GM23248 (cell line): ENCODE measurements at regions not wholly inside any gene's neighbourhood (a gene's known extent, or its start where the extent isn't known, plus 50 kb on each side); places are given as distances from the start of the nearest gene placed in this dataset.

ENCODE experiments used
- DNase-seq: peaks from one replicate; pipeline ENCODE4 v3.0.0-alpha.2; 2015
- H2AFZ ChIP-seq: fragments of 200-600 bp; sonication (generic); 2 replicates; pipeline ENCODE4 v1.6.1; 2016; ENCODE audit warnings: antibody characterized with exemption
- H3F3A ChIP-seq: fragments of 200-600 bp; sonication (generic); 2 replicates; pipeline ENCODE4 v1.6.1; 2016; ENCODE audit warnings: mild to moderate bottlenecking, antibody characterized with exemption, mixed run types; ENCODE audit not compliant: insufficient read depth
- H3K27ac ChIP-seq: fragments of 200-600 bp; sonication (generic); 2 replicates; pipeline ENCODE4 v1.5.1; 2016; ENCODE audit warnings: mild to moderate bottlenecking
- H3K27me3 ChIP-seq: fragments of 200-600 bp; sonication (generic); replicated peaks from 2 replicates; pipeline ENCODE4 v1.6.1; 2016; ENCODE audit warnings: mild to moderate bottlenecking; ENCODE audit not compliant: insufficient read depth
- H3K36me3 ChIP-seq: fragments of 200-600 bp; sonication (generic); 2 replicates; pipeline ENCODE4 v1.6.1; 2016; ENCODE audit warnings: low read depth, mild to moderate bottlenecking
- H3K4me1 ChIP-seq: fragments of 200-600 bp; sonication (generic); 2 replicates; pipeline ENCODE4 v1.6.1; 2016; ENCODE audit warnings: mild to moderate bottlenecking; ENCODE audit not compliant: insufficient read depth
- H3K4me2 ChIP-seq: fragments of 200-600 bp; sonication (generic); one replicate; pipeline ENCODE4 v1.6.1; 2016; ENCODE audit warnings: mild to moderate bottlenecking; ENCODE audit not compliant: unreplicated experiment
- H3K4me3 ChIP-seq: fragments of 200-600 bp; sonication (generic); 2 replicates; pipeline ENCODE4 v1.5.1; 2016; ENCODE audit warnings: mild to moderate bottlenecking
- H3K79me2 ChIP-seq: fragments of 200-600 bp; sonication (generic); 2 replicates; pipeline ENCODE4 v1.6.1; 2016; ENCODE audit warnings: mild to moderate bottlenecking; ENCODE audit not compliant: insufficient read depth
- H3K9ac ChIP-seq: fragments of 200-600 bp; sonication (generic); 2 replicates; pipeline ENCODE4 v1.6.1; 2016; ENCODE audit warnings: mild to moderate bottlenecking
- H3K9me2 ChIP-seq: fragments of 200-600 bp; sonication (generic); 2 replicates; pipeline ENCODE4 v1.6.1; 2016; ENCODE audit warnings: mixed run types, mild to moderate bottlenecking, moderate library complexity; ENCODE audit not compliant: insufficient read depth
- H3K9me3 ChIP-seq: fragments of 200-600 bp; sonication (generic); one replicate; pipeline ENCODE4 v1.6.1; 2017; ENCODE audit warnings: low read depth
- H4K20me1 ChIP-seq: fragments of 200-600 bp; sonication (generic); 2 replicates; pipeline ENCODE4 v1.6.0; 2016; ENCODE audit not compliant: insufficient read depth
- EZH2 ChIP-seq: fragments of 200-600 bp; sonication (generic); IDR thresholded peaks from 2 replicates; pipeline ENCODE4 v1.6.1; 2018; ENCODE audit warnings: antibody characterized with exemption, mild to moderate bottlenecking; ENCODE audit not compliant: insufficient read depth, poor library complexity, severe bottlenecking
- EZH2phosphoT487 ChIP-seq: fragments of 200-600 bp; sonication (generic); IDR thresholded peaks from 2 replicates; pipeline ENCODE4 v1.6.1; 2018; ENCODE audit warnings: antibody characterized with exemption, moderate library complexity, mild to moderate bottlenecking, low read depth; ENCODE audit not compliant: insufficient read depth
- WGBS, 2 experiments: methylation state at CpG; one replicate each; pipeline ENCODE4 v1.1.6; 2015 to 2017; ENCODE audit warnings: low lambda C conversion rate in 2 of 2, low coverage in 1 of 2; ENCODE audit errors: missing lambda C conversion rate in 2 of 2; 5-methylcytosine and 5-hydroxymethylcytosine counted together
- in situ Hi-C: fragments of 300-500 bp; cut with MboI; formaldehyde crosslinking; loops from 2 replicates; pipeline ENCODE4 v1.15.0; 2020

DNA sequence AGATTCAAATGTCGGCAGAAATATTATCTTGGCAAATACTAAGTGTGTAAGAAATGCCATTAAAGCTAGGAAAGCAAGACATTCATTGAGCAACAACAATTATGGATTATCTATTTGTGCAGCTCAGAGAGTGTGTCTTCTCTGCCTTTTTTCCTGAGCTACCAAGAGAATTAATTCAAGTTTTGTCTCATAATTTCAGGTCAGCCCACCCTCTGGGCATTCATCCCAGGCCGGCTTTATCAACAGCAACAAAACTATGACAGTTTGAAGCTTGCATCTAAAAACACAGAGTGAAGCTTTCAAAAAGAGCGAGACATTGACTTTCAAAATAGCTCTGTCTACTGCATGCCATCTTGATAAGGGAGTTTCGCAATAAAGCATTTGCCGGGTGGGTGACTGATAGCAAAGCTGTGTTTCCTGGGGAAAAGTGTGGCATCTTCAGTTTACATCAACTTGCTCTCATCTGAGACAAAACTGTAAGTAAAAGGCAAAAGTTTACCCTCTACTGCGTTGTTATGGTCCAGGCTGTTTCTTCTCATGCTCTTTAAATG is 182.4 kb downstream of the IRX1 start:
- Histone ChIP-seq H3K4me2 (no peak overlapping the region), H3K27ac (no peak overlapping the region), H3K9me2 (no peaks in the 10 kb centered on the region), H3K27me3 (no peaks in the 10 kb centered on the region), H3K4me1 (no peaks in the 10 kb centered on the region), H3F3A (no peaks in the 10 kb centered on the region), H3K36me3 (no peaks in the 10 kb centered on the region), H3K4me3 (no peak overlapping the region), H3K9ac (no peak overlapping the region), H4K20me1 (no peaks in the 10 kb centered on the region), H3K9me3 (no peaks in the 10 kb centered on the region), H3K79me2 (no peaks in the 10 kb centered on the region), H2AFZ (no peak overlapping the region)
- 45 to 47% methylated on average over 6 of the region's 6 CpGs for WGBS, 2 experiments
- in situ Hi-C loops = no loop called here
- no peak for DNase-seq
- TF ChIP-seq EZH2phosphoT487 (no peak), EZH2 (no peak)

DNA sequence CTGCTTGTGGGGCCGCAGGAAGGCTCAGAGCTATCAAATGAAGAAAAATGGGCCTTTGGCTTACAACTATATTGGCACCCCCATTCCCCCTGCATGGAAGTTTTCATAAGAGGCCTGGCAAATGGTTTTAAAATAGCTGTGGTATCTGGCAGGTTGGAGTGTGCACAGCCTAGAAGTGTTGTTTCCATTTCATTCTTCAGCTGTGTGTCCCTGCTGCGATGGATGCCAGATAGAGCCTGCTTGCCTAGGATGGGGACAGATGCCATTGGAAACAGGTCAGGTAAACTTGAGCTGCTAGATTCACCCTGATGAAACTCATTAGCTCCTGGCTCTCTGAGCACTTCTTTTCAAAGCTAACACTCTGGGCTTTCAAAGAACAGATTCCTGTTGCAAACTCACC is 183.3 kb downstream of the IRX1 start:
- TF ChIP-seq EZH2phosphoT487 = no peak
- TF ChIP-seq EZH2 = no peak
- DNase-seq = no peak
- Histone ChIP-seq H3K9ac (no peak overlapping the region), H3K79me2 (no peaks in the 10 kb centered on the region), H3K36me3 (no peaks in the 10 kb centered on the region), H3K27me3 (no peaks in the 10 kb centered on the region), H4K20me1 (no peaks in the 10 kb centered on the region), H3K4me2 (no peak overlapping the region), H3K9me2 (no peaks in the 10 kb centered on the region), H3F3A (no peaks in the 10 kb centered on the region), H3K4me3 (no peak overlapping the region), H3K9me3 (no peaks in the 10 kb centered on the region), H3K4me1 (no peaks in the 10 kb centered on the region), H2AFZ (no peak overlapping the region), H3K27ac (no peak overlapping the region)
- in situ Hi-C loops = no loop called here
- 68 to 84% methylated on average over 2 of the region's 2 CpGs for WGBS, 2 experiments

DNA sequence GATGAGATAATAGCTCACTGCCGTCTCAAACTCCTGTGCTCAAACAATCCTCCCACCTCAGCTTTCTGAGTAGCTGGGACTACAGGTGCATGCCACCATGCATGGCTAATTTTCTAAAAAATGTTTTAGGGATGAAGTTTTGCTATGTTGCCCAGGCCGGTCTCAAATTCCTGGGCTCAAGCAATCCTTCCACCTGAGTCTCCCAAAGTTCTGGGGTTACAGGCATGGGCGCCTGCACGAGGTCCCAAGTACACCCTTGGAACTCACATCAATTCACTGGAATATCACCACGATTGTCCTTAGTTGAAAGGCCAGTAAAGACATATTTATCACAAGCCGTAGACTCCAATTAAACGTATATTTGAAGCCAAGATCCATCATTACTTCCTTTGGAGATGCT is 184.6 kb downstream of the IRX1 start:
- Histone ChIP-seq H2AFZ (no peak overlapping the region), H3K4me3 (no peak overlapping the region), H3K36me3 (no peaks in the 10 kb centered on the region), H3K4me1 (no peaks in the 10 kb centered on the region), H3K9me2 (no peaks in the 10 kb centered on the region), H4K20me1 (no peaks in the 10 kb centered on the region), H3K79me2 (no peaks in the 10 kb centered on the region), H3K9ac (no peak overlapping the region), H3K27ac (no peak overlapping the region), H3K9me3 (no peaks in the 10 kb centered on the region), H3K4me2 (no peak overlapping the region), H3K27me3 (no peaks in the 10 kb centered on the region), H3F3A (no peaks in the 10 kb centered on the region)
- no peak for DNase-seq
- in situ Hi-C loops = no loop called here
- TF ChIP-seq EZH2phosphoT487 (no peak), EZH2 (no peak)
- WGBS, 2 experiments = 31 to 35% methylated on average over 6 to 7 of the region's 7 CpGs

DNA sequence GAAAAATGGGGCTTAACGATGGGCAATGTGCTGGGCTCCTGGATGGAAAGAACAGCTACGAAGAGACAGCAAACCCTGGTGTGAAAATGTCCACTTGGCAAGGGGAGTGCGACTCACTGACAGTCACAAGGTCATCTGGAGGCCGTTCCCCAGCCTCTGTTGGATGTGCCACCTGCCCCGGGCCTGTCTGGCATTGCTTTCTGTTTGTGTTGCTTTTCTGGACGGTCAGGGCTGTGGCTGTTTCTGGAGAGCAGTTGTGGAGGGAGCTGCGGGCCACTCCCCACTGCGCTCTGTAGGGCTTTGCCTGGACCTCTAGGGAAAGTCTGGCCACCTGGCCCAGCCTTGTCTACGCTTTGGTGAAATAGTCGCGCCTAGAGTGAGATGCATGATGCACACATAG is 185.3 kb downstream of the IRX1 start:
- Histone ChIP-seq H3K4me2 (no peak overlapping the region), H4K20me1 (no peaks in the 10 kb centered on the region), H3K79me2 (no peaks in the 10 kb centered on the region), H3K27ac (no peak overlapping the region), H3K27me3 (no peaks in the 10 kb centered on the region), H3K36me3 (no peaks in the 10 kb centered on the region), H3K9me3 (no peaks in the 10 kb centered on the region), H3K9me2 (no peaks in the 10 kb centered on the region), H3K9ac (no peak overlapping the region), H3K4me3 (no peak overlapping the region), H3F3A (no peaks in the 10 kb centered on the region), H3K4me1 (no peaks in the 10 kb centered on the region), H2AFZ (no peak overlapping the region)
- TF ChIP-seq EZH2phosphoT487 = no peak
- TF ChIP-seq EZH2 = no peak
- no peak for DNase-seq
- in situ Hi-C loops = no loop called here
- WGBS, 2 experiments = 46 to 60% methylated on average over 11 of the region's 11 CpGs

DNA sequence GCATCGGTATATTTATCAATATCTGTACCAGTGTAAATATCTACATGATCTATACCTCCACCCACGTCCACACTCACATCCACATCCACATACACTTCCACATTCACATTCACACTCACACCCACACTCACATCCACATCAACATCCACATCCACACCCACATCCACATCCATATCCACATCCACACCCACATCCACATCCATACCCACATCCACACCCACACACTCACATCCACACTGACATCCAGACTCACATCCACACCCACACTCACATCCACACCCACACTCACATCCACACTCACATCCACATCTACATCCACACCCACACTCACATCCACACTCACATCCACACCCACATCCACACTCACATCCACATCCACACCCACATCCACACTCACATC is 189.2 kb downstream of the IRX1 start:
- Histone ChIP-seq H3K4me3 (no peak overlapping the region), H3K9me2 (no peaks in the 10 kb centered on the region), H3K27ac (no peak overlapping the region), H4K20me1 (no peaks in the 10 kb centered on the region), H3F3A (no peaks in the 10 kb centered on the region), H3K9ac (no peak overlapping the region), H3K36me3 (no peaks in the 10 kb centered on the region), H3K79me2 (no peaks in the 10 kb centered on the region), H2AFZ (no peak overlapping the region), H3K9me3 (no peaks in the 10 kb centered on the region), H3K4me2 (no peak overlapping the region), H3K27me3 (no peaks in the 10 kb centered on the region), H3K4me1 (no peaks in the 10 kb centered on the region)
- in situ Hi-C loops = no loop called here
- TF ChIP-seq EZH2phosphoT487 (no peak), EZH2 (no peak)
- WGBS, 2 experiments = 37 to 49% methylated on average over 2 of the region's 2 CpGs
- DNase-seq = no peak
